Keratinocyte (primary cell): ENCODE measurements at regions not wholly inside any gene's neighbourhood (a gene's known extent, or its start where the extent isn't known, plus 50 kb on each side); places are given as distances from the start of the nearest gene placed in this dataset.

Experiments used
- CTCF ChIP-seq, 3 experiments: IDR thresholded peaks in 1 of 3; conservative IDR thresholded peaks in 1 of 3; optimal IDR thresholded peaks in 1 of 3; 2 replicates in 2 of 3; 3 replicates in 1 of 3; pipeline versions ENCODE3 to v1.5.1; 2011; ENCODE audit warnings: low read length in 3 of 3, mild to moderate bottlenecking in 3 of 3, moderate library complexity in 2 of 3, control low read depth in 1 of 3, inconsistent platforms in 1 of 3; ENCODE audit not compliant: insufficient read depth in 2 of 3; ENCODE audit errors: extremely low read depth in 1 of 3
- EZH2 ChIP-seq: IDR thresholded peaks from one replicate; pipeline ENCODE4 v1.6.1; 2012; ENCODE audit warnings: inconsistent platforms, mild to moderate bottlenecking, low read length, moderate library complexity

DNA sequence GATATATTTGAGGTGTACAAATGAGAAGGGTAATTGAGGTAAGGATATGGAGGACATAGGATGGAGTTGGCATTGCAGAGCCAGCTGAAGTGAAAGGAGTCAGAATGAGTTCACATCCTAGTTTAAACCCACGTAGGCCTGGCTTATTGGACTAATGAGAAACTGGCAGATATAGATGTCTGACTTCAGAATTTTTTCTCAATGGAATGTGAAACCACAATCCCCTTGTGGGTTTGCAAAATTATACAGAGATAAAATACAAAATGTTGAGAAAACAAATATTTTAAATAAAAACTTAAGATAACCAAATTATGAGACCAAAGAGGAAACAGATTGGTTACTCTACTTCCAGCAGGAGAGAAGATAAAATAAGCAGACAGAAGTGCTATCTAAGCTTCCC, 277.4 kb upstream of the LRRC7 start:
- TF ChIP-seq CTCF (optimal IDR thresholded peaks at IDR 0.05 in 1 of 3, IDR thresholded peaks at IDR 0.05 in 1 of 3, conservative IDR thresholded peaks at IDR 0.05 in 1 of 3; ENCODE audit: extremely low read depth in 1 of 3, insufficient read depth in 2 of 3, low read length in 3 of 3) (no peak), EZH2 (no peak)
